ENCODE measurements at regions not wholly inside any gene's neighbourhood (a gene's known extent, or its start where the extent isn't known, plus 50 kb on each side); places are given as distances from the start of the nearest gene placed in this dataset.

GRCh38 chr11:134531327-134532130 is 119.5 kb upstream of the B3GAT1 start:
- TF ChIP-seq CTCF (IDR thresholded peaks at IDR 0.05) (no peak), SIN3A (IDR thresholded peaks at IDR 0.05; ENCODE audit: borderline replicate concordance, insufficient read depth, low read depth, low read length) (no peak), POLR2AphosphoS5 (IDR thresholded peaks at IDR 0.05; ENCODE audit: low read depth, low read length) (no peak), REST (IDR thresholded peaks at IDR 0.05; ENCODE audit: insufficient read depth in 1 of 2, low read depth in 2 of 2, low read length in 1 of 2) (no peak), TCF7L2 (IDR thresholded peaks at IDR 0.05; ENCODE audit: low read depth, low read length) (no peak)

All from Panc1 (cell line).